ENCODE measurements at regions not wholly inside any gene's neighbourhood (a gene's known extent, or its start where the extent isn't known, plus 50 kb on each side); places are given as distances from the start of the nearest gene placed in this dataset.

DNA sequence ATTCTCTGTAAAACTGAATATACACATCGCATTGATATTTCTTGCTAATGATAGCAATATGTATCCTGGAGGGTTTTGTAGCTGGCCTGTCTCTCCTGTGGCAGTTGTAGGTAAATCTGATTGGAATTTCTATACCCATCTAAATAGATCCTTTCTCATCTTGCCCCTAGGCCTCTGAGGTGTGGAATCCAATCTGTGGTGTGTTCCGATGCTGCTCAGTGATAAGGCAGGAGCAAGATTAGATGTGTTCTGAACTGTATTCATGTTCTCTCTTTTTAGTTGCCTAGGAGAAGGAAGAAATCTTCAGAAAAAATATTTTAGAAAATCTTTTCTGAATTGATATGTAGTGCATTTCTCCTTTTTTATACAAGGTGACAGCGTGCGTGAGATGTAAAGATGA, 507.5 kb downstream of the NR2F1-AS1 start:
- TF ChIP-seq, protein P1, sequence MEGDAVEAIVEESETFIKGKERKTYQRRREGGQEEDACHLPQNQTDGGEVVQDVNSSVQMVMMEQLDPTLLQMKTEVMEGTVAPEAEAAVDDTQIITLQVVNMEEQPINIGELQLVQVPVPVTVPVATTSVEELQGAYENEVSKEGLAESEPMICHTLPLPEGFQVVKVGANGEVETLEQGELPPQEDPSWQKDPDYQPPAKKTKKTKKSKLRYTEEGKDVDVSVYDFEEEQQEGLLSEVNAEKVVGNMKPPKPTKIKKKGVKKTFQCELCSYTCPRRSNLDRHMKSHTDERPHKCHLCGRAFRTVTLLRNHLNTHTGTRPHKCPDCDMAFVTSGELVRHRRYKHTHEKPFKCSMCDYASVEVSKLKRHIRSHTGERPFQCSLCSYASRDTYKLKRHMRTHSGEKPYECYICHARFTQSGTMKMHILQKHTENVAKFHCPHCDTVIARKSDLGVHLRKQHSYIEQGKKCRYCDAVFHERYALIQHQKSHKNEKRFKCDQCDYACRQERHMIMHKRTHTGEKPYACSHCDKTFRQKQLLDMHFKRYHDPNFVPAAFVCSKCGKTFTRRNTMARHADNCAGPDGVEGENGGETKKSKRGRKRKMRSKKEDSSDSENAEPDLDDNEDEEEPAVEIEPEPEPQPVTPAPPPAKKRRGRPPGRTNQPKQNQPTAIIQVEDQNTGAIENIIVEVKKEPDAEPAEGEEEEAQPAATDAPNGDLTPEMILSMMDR (IDR thresholded peaks at IDR 0.05) = no peak
- TF ChIP-seq, protein P2, sequence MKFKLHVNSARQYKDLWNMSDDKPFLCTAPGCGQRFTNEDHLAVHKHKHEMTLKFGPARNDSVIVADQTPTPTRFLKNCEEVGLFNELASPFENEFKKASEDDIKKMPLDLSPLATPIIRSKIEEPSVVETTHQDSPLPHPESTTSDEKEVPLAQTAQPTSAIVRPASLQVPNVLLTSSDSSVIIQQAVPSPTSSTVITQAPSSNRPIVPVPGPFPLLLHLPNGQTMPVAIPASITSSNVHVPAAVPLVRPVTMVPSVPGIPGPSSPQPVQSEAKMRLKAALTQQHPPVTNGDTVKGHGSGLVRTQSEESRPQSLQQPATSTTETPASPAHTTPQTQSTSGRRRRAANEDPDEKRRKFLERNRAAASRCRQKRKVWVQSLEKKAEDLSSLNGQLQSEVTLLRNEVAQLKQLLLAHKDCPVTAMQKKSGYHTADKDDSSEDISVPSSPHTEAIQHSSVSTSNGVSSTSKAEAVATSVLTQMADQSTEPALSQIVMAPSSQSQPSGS (CRISPR knock-in tag; IDR thresholded peaks at IDR 0.05; ENCODE audit: borderline replicate concordance, low read depth) = no peak
- TF ChIP-seq TP53 (CRISPR knock-in tag; IDR thresholded peaks at IDR 0.05) (no peak), FOXJ3 (CRISPR knock-in tag; IDR thresholded peaks at IDR 0.05; ENCODE audit: borderline replicate concordance) (no peak), JUN (CRISPR knock-in tag; IDR thresholded peaks at IDR 0.05) (no peak), JAZF1 (CRISPR knock-in tag; IDR thresholded peaks at IDR 0.05) (no peak), ZNF138 (CRISPR knock-in tag; conservative IDR thresholded peaks at IDR 0.05) (no peak)
- TF ChIP-seq, protein P3, sequence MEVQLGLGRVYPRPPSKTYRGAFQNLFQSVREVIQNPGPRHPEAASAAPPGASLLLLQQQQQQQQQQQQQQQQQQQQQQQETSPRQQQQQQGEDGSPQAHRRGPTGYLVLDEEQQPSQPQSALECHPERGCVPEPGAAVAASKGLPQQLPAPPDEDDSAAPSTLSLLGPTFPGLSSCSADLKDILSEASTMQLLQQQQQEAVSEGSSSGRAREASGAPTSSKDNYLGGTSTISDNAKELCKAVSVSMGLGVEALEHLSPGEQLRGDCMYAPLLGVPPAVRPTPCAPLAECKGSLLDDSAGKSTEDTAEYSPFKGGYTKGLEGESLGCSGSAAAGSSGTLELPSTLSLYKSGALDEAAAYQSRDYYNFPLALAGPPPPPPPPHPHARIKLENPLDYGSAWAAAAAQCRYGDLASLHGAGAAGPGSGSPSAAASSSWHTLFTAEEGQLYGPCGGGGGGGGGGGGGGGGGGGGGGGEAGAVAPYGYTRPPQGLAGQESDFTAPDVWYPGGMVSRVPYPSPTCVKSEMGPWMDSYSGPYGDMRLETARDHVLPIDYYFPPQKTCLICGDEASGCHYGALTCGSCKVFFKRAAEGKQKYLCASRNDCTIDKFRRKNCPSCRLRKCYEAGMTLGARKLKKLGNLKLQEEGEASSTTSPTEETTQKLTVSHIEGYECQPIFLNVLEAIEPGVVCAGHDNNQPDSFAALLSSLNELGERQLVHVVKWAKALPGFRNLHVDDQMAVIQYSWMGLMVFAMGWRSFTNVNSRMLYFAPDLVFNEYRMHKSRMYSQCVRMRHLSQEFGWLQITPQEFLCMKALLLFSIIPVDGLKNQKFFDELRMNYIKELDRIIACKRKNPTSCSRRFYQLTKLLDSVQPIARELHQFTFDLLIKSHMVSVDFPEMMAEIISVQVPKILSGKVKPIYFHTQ (CRISPR knock-in tag; IDR thresholded peaks at IDR 0.05) = no peak
